ENCODE measurements at regions not wholly inside any gene's neighbourhood (a gene's known extent, or its start where the extent isn't known, plus 50 kb on each side); places are given as distances from the start of the nearest gene placed in this dataset.

DNA sequence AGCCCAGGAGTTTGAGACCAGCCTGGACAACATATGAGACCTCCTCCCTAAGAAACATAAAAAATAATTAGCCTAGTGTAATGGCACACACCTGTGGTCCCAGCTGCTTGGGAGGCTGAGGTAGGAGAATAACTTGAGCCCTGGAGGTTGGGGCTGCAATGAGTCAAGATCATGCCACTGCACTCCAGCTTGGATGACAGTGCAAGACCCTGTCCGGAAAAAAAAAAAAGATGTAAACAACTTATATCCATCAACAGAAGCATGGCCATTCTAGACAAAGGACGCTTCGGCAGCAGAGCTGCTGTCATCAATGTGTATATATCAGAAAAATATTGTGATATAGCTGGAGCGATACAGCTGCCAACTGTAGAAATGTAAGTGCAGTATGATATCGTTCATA lies 59.6 kb upstream of the ARID1B start:
- Histone ChIP-seq H3K9ac (ENCODE audit: low read depth, low read length) (no peak overlapping the region), H4K5ac (ENCODE audit: low read depth, low read length) (no peak overlapping the region), H3K4me3 (ENCODE audit: insufficient read depth, low read depth, low read length) (no peak overlapping the region), H4K20me1 (ENCODE audit: insufficient read depth, low read length) (no peaks in the 10 kb centered on the region), H3K9me1 (ENCODE audit: insufficient read depth, low read length) (peaks cover 2% of the 10 kb centered on the region; the same call in 1 of the 2 replicates), H2BK15ac (ENCODE audit: low read depth, low read length) (no peak overlapping the region), H2BK20ac (ENCODE audit: low read depth, low read length) (no peak overlapping the region), H3K4ac (ENCODE audit: low read depth, low read length) (no peak overlapping the region), H2AK5ac (ENCODE audit: low read depth, low read length) (no peak overlapping the region), H3K23ac (ENCODE audit: low read depth, low read length) (no peak overlapping the region), H3K27ac (ENCODE audit: insufficient read depth, low read length) (no peak overlapping the region), H3K79me1 (ENCODE audit: low read depth in 1 of 2, low read length in 2 of 2) (no peaks in the 10 kb centered on the region), H3K56ac (ENCODE audit: extremely low read depth, insufficient read depth, low read length) (no peak overlapping the region), H3K4me2 (ENCODE audit: low read depth, low read length) (no peak overlapping the region), H3K9me3 (ENCODE audit: control insufficient read depth, insufficient read depth, low read length) (no peaks in the 10 kb centered on the region), H3K4me1 (ENCODE audit: control insufficient read depth, insufficient read depth, low read length) (peaks cover 8% of the 10 kb centered on the region), H3K18ac (ENCODE audit: low read depth, low read length) (no peak overlapping the region), H2BK5ac (ENCODE audit: low read depth, low read length, poor library complexity, severe bottlenecking) (no peak overlapping the region), H4K91ac (ENCODE audit: insufficient read depth, low read depth, low read length) (no peak overlapping the region), H3K27me3 (ENCODE audit: control insufficient read depth, insufficient read depth, low read length) (peaks cover 5% of the 10 kb centered on the region), H2BK120ac (ENCODE audit: low read depth, low read length) (no peak overlapping the region), H2AK9ac (replicated peaks; ENCODE audit: low read depth, low read length, poor library complexity) (no peak overlapping the region), H2AFZ (replicated peaks; ENCODE audit: low read length, poor library complexity) (no peak overlapping the region), H3K36me3 (ENCODE audit: control insufficient read depth, insufficient read depth, low read length) (no peaks in the 10 kb centered on the region), H3K14ac (replicated peaks; ENCODE audit: low read depth, low read length) (no peak overlapping the region), H4K8ac (ENCODE audit: low read depth in 2 of 2, low read length in 2 of 2) (no peak overlapping the region)
- BruUV-seq (replicated peaks): no TSS peak
- ATAC-seq (ENCODE audit: low read depth): no peak
- DNase-seq: no peak
- ChIA-PET POLR2A (ENCODE audit: unreplicated experiment) (interaction anchor here (0.6 kb wide), 1 partner anchor 18 kb away, joined by 3 read pairs; no protein-coding TSS in a partner anchor), CTCF (no interaction called here)
- no peak for TF ChIP-seq BHLHE40 (IDR thresholded peaks at IDR 0.05; ENCODE audit: low read depth, low read length)
- TF ChIP-seq MXI1 (IDR thresholded peaks at IDR 0.05; ENCODE audit: borderline replicate concordance, low read depth, low read length): no peak
- no peak for TF ChIP-seq RAD21 (IDR thresholded peaks at IDR 0.05; ENCODE audit: low read length)
- no peak for TF ChIP-seq MAFK (IDR thresholded peaks at IDR 0.05; ENCODE audit: low read depth, low read length)
- no peak for TF ChIP-seq MAZ (IDR thresholded peaks at IDR 0.05; ENCODE audit: borderline replicate concordance, low read depth, low read length)
- TF ChIP-seq, protein P1, sequence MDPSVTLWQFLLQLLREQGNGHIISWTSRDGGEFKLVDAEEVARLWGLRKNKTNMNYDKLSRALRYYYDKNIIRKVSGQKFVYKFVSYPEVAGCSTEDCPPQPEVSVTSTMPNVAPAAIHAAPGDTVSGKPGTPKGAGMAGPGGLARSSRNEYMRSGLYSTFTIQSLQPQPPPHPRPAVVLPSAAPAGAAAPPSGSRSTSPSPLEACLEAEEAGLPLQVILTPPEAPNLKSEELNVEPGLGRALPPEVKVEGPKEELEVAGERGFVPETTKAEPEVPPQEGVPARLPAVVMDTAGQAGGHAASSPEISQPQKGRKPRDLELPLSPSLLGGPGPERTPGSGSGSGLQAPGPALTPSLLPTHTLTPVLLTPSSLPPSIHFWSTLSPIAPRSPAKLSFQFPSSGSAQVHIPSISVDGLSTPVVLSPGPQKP (IDR thresholded peaks at IDR 0.05; ENCODE audit: borderline replicate concordance, low read depth, low read length): no peak
- TF ChIP-seq RFX5 (IDR thresholded peaks at IDR 0.05; ENCODE audit: low read depth, low read length): no peak
- no peak for TF ChIP-seq RCOR1 (IDR thresholded peaks at IDR 0.05; ENCODE audit: insufficient replicate concordance, low read length)
- TF ChIP-seq, protein P2, sequence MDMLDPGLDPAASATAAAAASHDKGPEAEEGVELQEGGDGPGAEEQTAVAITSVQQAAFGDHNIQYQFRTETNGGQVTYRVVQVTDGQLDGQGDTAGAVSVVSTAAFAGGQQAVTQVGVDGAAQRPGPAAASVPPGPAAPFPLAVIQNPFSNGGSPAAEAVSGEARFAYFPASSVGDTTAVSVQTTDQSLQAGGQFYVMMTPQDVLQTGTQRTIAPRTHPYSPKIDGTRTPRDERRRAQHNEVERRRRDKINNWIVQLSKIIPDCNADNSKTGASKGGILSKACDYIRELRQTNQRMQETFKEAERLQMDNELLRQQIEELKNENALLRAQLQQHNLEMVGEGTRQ (IDR thresholded peaks at IDR 0.05; ENCODE audit: low read depth, low read length): no peak
- no peak for TF ChIP-seq NFE2L2 (IDR thresholded peaks at IDR 0.05; ENCODE audit: low read depth, low read length)
- TF ChIP-seq POLR2A (IDR thresholded peaks at IDR 0.05; ENCODE audit: low read depth, low read length): no peak
- no peak for TF ChIP-seq CEBPB (IDR thresholded peaks at IDR 0.05; ENCODE audit: low read depth, low read length)
- no peak for TF ChIP-seq CHD1 (IDR thresholded peaks at IDR 0.05; ENCODE audit: low read depth, low read length)
- TF ChIP-seq FOS (IDR thresholded peaks at IDR 0.05; ENCODE audit: low read depth, low read length): no peak
- no peak for TF ChIP-seq SMC3 (IDR thresholded peaks at IDR 0.05; ENCODE audit: low read depth, low read length)
- WGBS, 2 experiments (ENCODE audit: extremely low coverage in 2 of 2, insufficient read length in 1 of 2): 60% methylated on average over 1 of the region's 5 CpGs; no CpG with 5 or more reads in 1 of the 2 experiments
- dilution Hi-C loops (cut with HindIII; ENCODE audit: low sequenced_read_pairs, unreplicated experiment): no loop called here
- in situ Hi-C loops (cut with MboI; ENCODE audit: low sequenced_read_pairs): no loop called here
- intact Hi-C loops (cut with micrococcal nuclease): no loop called here
